T-helper 17 cell (primary cell): ENCODE measurements at regions not wholly inside any gene's neighbourhood (a gene's known extent, or its start where the extent isn't known, plus 50 kb on each side); places are given as distances from the start of the nearest gene placed in this dataset.

Experiments used
- ATAC-seq: fragments of 150-1000 bp; cut with Tn5 transposase; 2 replicates; pipeline ENCODE4 v1.10.0; 2021; ENCODE audit warnings: mild to moderate bottlenecking, moderate library complexity
- DNase-seq, 3 donors: peaks; one replicate each; pipeline versions ENCODE4 v3.0.0 to v3.0.0-alpha.2; 2020 to 2021
- H3K9me3 ChIP-seq: one replicate; pipeline ENCODE4 v1.7.0; 2013; ENCODE audit warnings: low read length, mild to moderate bottlenecking; ENCODE audit not compliant: control insufficient read depth, poor library complexity, severe bottlenecking
- H3K27ac Mint-ChIP-seq: one replicate; pipeline ENCODE4 v1.8.0; 2022; ENCODE audit warnings: mild to moderate bottlenecking, moderate library complexity, mixed read lengths
- H3K27me3 Mint-ChIP-seq: one replicate; pipeline ENCODE4 v1.8.0; 2022; ENCODE audit warnings: mixed read lengths
- H3K36me3 Mint-ChIP-seq: one replicate; pipeline ENCODE4 v1.8.0; 2022; ENCODE audit warnings: low read depth, mixed read lengths
- H3K4me1 Mint-ChIP-seq: one replicate; pipeline ENCODE4 v1.8.0; 2022; ENCODE audit warnings: mild to moderate bottlenecking, mixed read lengths
- H3K4me3 Mint-ChIP-seq: one replicate; pipeline ENCODE4 v1.8.0; 2022; ENCODE audit warnings: mild to moderate bottlenecking, moderate library complexity, mixed read lengths

DNA sequence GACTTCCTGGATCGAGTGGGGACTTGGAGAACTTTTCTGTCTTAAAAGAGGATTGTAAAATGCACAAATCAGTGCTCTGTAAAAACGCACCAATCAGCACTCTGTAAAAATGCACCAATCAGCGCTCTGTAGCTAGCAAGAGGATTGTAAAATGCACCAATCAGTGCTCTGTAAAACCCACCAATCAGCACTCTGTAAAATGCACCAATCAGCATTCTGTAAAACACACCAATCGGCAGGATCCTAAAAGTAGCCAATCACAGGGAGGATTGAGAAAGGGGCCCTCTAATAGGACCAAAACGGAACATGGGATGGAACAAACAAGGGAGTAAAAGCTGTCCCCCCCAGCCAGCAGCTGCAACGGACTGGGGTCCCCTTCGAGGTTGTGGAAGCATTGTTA is 587.4 kb upstream of the ALCAM start:
- ATAC-seq, result no peak
- H3K4me1 Mint-ChIP-seq, result no peaks in the 10 kb centered on the region
- H3K27me3 Mint-ChIP-seq, result no peaks in the 10 kb centered on the region
- no peak overlapping the region for H3K4me3 Mint-ChIP-seq
- H3K9me3 ChIP-seq, result no peaks in the 10 kb centered on the region
- no peaks in the 10 kb centered on the region for H3K36me3 Mint-ChIP-seq
- no peak for DNase-seq
- no peak overlapping the region for H3K27ac Mint-ChIP-seq

DNA sequence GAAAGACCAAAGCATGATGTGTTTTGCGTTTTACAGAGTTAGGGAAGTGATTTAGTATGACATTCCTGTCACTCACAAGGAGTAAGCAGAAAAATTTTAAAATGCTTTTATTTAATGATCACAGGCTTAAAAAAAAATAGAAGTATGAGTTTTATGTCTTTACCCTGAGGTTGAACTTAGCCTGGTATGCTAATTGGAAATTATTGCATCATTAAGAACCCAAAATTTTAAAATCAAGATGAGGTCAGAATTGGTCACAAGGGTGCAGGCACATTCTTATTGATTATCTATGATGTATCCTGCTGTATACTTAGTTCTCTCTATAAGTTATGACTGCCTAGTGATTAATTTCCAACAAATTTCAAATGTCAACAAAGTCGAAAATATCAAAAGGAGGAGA is 585.6 kb upstream of the ALCAM start:
- H3K27me3 Mint-ChIP-seq, result no peaks in the 10 kb centered on the region
- DNase-seq (no peak), ATAC-seq (no peak)
- H3K27ac Mint-ChIP-seq, result no peak overlapping the region
- H3K4me3 Mint-ChIP-seq, result no peak overlapping the region
- H3K36me3 Mint-ChIP-seq, result no peaks in the 10 kb centered on the region
- H3K9me3 ChIP-seq, result no peaks in the 10 kb centered on the region
- H3K4me1 Mint-ChIP-seq, result no peaks in the 10 kb centered on the region

DNA sequence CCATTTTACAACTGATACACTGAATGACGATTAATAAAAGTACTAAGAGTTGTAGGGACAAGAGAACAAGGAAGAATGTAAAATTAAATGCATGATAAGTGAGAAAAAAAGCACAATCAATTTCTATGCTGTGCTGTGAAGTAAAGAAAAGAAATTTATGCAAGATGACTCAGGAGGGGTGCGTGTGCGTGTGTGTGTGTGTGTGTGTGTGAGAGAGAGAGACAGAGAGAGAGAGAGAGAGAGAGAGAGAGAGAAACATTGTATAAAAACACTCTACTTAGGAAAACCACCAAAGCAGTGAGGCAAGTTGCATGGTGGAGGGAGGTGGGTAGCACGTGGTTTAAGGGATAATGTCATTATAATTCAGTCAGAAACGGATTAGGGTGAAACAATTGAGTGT is 580.8 kb upstream of the ALCAM start:
- H3K27ac Mint-ChIP-seq, result no peak overlapping the region
- H3K9me3 ChIP-seq, result no peaks in the 10 kb centered on the region
- DNase-seq (no peak), ATAC-seq (no peak)
- peaks cover 2% of the 10 kb centered on the region for H3K4me1 Mint-ChIP-seq
- no peak overlapping the region for H3K4me3 Mint-ChIP-seq
- no peaks in the 10 kb centered on the region for H3K36me3 Mint-ChIP-seq
- no peaks in the 10 kb centered on the region for H3K27me3 Mint-ChIP-seq

DNA sequence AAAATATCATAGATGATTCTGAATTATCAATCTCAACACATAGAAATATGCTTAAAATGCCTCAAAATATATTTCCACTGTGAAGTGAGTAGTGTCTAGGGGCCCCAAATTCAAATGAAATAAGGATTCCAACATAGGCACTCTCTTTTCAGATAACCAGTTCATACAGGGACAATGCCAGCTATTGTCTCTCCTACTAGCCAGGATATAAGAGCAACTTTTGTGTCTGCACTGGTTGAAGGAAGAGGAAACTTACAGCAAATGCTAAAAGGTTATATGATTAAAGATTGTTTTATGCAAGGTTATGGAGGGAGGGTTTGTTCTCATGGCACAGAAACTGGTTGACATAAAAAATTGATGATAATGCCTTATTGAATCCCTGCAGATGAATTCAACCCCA is 579.4 kb upstream of the ALCAM start:
- no peak for DNase-seq
- ATAC-seq, result no peak
- H3K27ac Mint-ChIP-seq, result no peak overlapping the region
- no peaks in the 10 kb centered on the region for H3K9me3 ChIP-seq
- H3K27me3 Mint-ChIP-seq, result no peaks in the 10 kb centered on the region
- H3K4me1 Mint-ChIP-seq, result peaks cover 2% of the 10 kb centered on the region
- no peaks in the 10 kb centered on the region for H3K36me3 Mint-ChIP-seq
- H3K4me3 Mint-ChIP-seq, result no peak overlapping the region

DNA sequence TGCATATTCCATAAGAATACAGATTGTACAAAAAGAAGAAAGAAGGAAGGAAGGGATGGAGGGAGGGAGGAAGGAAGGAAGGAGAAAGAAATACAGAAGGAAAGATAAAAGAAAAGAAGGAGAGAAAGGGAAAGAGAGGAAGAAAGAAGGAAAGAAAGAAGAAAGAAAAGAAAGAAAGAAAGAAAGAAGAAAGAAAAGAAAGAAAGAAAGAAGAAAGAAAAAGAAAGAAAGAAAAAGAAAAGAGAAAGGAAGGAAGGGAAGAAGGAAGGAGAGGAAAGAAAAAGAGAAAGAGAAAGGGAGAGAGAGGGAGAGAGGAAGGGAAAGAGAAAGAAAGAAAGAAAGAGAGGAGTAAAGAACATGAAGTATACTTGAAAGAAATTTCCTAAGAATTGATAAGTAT is 577.9 kb upstream of the ALCAM start:
- no peaks in the 10 kb centered on the region for H3K9me3 ChIP-seq
- Mint-ChIP-seq H3K4me3 (no peak overlapping the region), H3K27ac (no peak overlapping the region), H3K27me3 (no peaks in the 10 kb centered on the region), H3K36me3 (no peaks in the 10 kb centered on the region), H3K4me1 (peaks cover 2% of the 10 kb centered on the region)
- ATAC-seq (no peak), DNase-seq (no peak)

DNA sequence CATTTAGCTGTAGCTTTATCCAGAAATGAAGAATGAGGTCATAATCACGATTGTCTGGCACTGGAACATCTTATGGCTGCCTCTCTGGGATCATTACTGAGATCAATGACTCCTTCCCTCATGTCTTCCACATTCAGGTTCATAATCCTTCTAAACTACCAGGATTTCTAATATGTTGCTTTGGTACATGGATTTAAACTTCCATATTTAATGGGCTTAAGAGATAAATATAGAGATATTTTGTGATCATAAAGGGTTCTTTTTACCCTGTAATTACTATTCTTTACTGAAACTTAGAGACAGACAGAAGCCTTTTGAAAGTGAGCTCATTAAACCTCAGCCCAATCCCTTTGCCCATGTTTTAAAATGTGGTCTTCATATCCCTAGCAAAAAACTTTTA is 575.4 kb upstream of the ALCAM start:
- ATAC-seq, result no peak
- Mint-ChIP-seq H3K36me3 (no peaks in the 10 kb centered on the region), H3K27me3 (no peaks in the 10 kb centered on the region), H3K27ac (no peak overlapping the region), H3K4me1 (peaks cover 2% of the 10 kb centered on the region), H3K4me3 (no peak overlapping the region)
- DNase-seq, result no peak
- no peaks in the 10 kb centered on the region for H3K9me3 ChIP-seq

DNA sequence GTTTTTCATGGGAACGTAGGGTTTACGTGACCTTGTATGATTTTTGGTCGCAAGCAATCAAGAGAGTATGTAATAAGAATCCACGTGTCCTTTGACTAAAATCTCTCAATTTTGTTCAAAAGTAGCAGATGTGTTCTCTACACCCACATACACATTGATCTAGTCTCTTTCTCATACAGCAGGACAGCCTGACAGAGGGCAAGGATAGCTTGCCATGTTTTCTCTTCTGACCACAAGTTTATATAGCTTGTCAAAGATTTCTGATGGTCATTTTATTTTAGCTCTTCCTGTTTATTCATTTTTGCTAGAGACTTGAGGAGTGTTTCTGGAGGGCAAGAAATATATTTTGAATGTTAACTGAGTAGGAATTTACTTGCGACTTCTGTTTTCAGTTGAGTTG is 570.2 kb upstream of the ALCAM start:
- H3K27ac Mint-ChIP-seq, result no peak overlapping the region
- ATAC-seq (no peak), DNase-seq (no peak)
- H3K27me3 Mint-ChIP-seq, result no peaks in the 10 kb centered on the region
- no peaks in the 10 kb centered on the region for H3K9me3 ChIP-seq
- no peaks in the 10 kb centered on the region for H3K36me3 Mint-ChIP-seq
- no peak overlapping the region for H3K4me3 Mint-ChIP-seq
- peaks cover 2% of the 10 kb centered on the region for H3K4me1 Mint-ChIP-seq

DNA sequence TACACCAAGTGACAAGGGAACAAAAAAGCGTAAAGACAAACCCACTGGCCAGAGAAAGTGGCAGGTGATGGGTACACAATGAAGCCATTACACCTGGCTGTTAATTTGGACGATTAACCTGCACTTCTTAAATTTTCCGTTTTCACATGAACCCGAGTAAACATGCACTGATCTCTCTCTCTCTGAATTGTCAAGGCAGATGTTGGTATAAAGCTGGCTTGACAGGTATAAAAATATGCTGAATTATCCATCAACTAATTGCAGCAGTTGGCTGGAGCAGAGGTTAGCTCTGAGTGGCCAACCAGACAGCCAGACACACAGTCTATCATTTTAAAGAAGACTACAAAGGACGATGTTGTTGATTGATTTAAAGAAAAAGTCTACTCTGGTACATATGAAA is 561.7 kb upstream of the ALCAM start:
- no peaks in the 10 kb centered on the region for H3K9me3 ChIP-seq
- no peak overlapping the region for H3K27ac Mint-ChIP-seq
- H3K27me3 Mint-ChIP-seq, result peaks cover 7% of the 10 kb centered on the region
- H3K4me1 Mint-ChIP-seq, result no peaks in the 10 kb centered on the region
- DNase-seq, result no peak
- ATAC-seq, result no peak
- H3K36me3 Mint-ChIP-seq, result no peaks in the 10 kb centered on the region
- no peak overlapping the region for H3K4me3 Mint-ChIP-seq

DNA sequence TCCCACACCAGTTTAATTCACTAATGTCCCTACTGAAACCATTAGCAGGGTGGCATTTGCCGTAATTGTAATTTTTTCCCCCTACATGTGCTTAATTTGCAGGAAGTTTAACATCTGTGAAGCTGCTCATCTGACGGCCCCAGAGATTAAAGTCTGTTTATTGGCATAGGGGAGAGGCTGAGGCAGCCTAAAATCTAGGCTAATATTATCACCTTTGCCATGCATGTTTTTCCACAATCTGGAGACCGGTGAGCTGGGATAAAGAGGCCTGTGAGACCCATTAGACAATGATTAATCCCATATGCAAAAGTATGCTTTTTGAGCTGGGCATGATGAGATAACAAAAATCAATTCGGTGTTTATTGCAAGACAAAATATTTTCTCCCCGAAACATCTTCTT is 561.2 kb upstream of the ALCAM start:
- no peaks in the 10 kb centered on the region for H3K9me3 ChIP-seq
- Mint-ChIP-seq H3K4me3 (no peak overlapping the region), H3K27me3 (peaks cover 7% of the 10 kb centered on the region), H3K27ac (no peak overlapping the region), H3K36me3 (no peaks in the 10 kb centered on the region), H3K4me1 (no peaks in the 10 kb centered on the region)
- ATAC-seq (no peak), DNase-seq (no peak)

DNA sequence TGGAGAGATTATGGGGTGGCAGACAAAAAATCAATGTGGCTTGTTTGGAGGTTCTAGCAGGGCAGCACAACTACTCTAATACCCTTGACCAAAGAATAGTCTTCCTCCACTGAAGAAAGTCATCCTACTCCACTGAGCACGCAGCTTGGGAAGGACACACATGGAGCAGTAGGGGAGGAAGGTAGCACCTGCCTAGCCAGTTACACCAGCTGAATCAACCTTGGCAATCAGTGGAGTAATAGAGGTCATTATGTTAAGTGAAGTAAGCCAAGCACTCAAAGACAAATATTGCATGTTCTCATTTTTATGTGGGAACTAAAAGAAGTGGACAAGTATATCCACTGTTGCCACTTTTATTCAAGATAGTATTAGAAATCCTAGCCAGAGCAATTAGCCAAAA is 555.8 kb upstream of the ALCAM start:
- ATAC-seq, result no peak
- no peak for DNase-seq
- Mint-ChIP-seq H3K27me3 (peaks cover 7% of the 10 kb centered on the region), H3K36me3 (no peaks in the 10 kb centered on the region), H3K4me3 (no peak overlapping the region), H3K27ac (no peak overlapping the region), H3K4me1 (no peaks in the 10 kb centered on the region)
- H3K9me3 ChIP-seq, result no peaks in the 10 kb centered on the region

DNA sequence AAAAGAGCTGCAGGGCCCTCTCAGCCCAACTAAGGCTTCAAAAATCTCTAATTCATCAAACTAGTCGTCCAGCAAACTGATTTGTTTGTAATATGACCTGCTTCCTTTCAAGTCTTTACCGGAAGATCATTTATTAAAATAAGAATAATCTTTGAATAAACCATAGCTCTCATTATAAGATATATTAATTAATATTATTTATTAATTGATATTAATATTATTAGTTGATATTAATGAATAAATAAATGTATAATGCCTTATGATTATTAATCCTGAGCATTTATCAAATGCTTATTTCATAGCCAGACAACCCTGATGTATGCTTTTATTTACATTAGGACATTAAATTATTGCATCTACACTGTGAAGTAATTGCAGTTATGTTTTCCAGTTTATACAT is 550.7 kb upstream of the ALCAM start:
- Mint-ChIP-seq H3K4me1 (no peaks in the 10 kb centered on the region), H3K36me3 (no peaks in the 10 kb centered on the region), H3K4me3 (no peak overlapping the region), H3K27ac (no peak overlapping the region), H3K27me3 (no peaks in the 10 kb centered on the region)
- ATAC-seq, result no peak
- no peaks in the 10 kb centered on the region for H3K9me3 ChIP-seq
- no peak for DNase-seq

DNA sequence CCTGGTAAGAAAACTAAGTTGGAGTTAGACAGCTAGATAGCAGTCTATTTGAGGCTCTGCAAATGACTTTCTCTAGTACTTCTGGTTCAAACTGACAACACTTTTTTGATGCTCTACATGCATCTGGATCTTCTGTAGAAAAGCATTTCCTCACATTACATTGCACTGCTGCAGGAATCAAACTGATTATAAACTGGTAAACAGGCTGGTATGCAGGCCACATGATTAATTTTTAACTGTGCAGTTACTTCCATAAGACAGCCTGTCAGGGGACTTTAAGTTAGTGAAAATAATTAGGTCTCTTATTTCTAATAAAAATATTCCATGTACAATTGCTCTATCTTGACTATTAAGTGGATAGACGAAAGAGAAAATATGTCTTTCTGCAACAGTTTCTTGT is 550.0 kb upstream of the ALCAM start:
- Mint-ChIP-seq H3K36me3 (no peaks in the 10 kb centered on the region), H3K4me1 (no peaks in the 10 kb centered on the region), H3K4me3 (no peak overlapping the region), H3K27ac (no peak overlapping the region), H3K27me3 (no peaks in the 10 kb centered on the region)
- no peak for DNase-seq
- no peaks in the 10 kb centered on the region for H3K9me3 ChIP-seq
- ATAC-seq, result no peak

DNA sequence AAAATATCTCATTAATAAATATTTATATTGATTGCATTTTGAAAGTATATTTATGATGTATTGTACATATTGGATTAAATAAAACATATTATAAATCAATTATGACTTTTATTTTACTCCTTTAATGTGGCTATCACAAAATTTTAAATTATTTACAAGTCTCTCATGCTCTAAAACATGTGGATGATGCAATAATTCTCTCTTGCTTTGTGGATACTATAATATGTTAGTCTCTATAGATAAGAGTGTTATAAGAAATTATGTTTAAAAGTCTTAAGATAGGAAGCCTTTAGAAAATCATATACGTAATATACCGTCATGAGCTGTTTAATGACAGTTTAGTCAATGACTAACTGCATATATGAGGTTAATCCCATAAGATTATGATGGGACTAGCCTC is 547.4 kb upstream of the ALCAM start:
- no peaks in the 10 kb centered on the region for H3K9me3 ChIP-seq
- DNase-seq, result no peak
- Mint-ChIP-seq H3K27me3 (no peaks in the 10 kb centered on the region), H3K4me1 (no peaks in the 10 kb centered on the region), H3K27ac (no peak overlapping the region), H3K36me3 (no peaks in the 10 kb centered on the region), H3K4me3 (no peak overlapping the region)
- ATAC-seq, result no peak

DNA sequence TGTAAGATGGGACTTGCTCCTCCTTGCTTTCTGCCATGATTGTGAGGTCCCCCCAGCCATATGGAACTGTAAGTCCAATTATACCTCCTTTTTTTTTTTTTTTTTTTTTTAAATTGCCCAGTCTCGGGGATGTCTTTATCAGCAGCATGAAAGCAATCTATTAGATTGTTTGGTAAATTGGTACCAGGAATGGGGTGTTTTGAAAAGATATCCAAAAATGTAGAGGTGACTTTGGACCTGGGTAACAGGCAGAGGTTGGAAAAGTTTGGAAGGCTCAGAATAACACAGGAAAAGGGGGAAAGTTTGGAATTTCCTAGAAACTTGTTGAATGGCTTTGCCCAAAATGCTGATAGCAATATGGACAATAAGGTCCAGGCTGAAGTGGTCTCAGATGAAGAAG is 545.8 kb upstream of the ALCAM start:
- Mint-ChIP-seq H3K4me3 (no peak overlapping the region), H3K27ac (no peak overlapping the region), H3K27me3 (no peaks in the 10 kb centered on the region), H3K4me1 (no peaks in the 10 kb centered on the region), H3K36me3 (no peaks in the 10 kb centered on the region)
- DNase-seq (no peak), ATAC-seq (no peak)
- no peaks in the 10 kb centered on the region for H3K9me3 ChIP-seq

DNA sequence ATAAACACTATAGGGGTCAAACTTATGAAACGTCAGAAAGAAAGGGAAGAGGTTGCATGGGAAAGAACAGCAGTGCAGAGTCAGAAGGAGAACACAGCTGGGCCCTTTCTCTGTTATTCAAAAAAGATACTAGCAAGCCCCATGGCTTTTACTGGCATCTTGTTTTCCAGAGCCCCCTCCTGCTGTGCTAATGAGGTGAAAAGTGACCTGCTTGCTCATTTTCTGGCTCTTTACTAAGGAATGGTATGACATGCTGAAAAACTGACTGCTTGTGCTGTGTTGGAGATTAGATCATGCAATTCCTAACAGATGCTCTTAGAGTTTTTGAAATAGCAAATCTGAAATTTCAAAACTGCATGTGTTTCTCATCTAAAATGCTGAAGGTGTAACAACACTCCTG is 541.6 kb upstream of the ALCAM start:
- ATAC-seq (no peak), DNase-seq (no peak)
- no peak overlapping the region for H3K27ac Mint-ChIP-seq
- H3K4me3 Mint-ChIP-seq, result no peak overlapping the region
- H3K36me3 Mint-ChIP-seq, result no peaks in the 10 kb centered on the region
- no peaks in the 10 kb centered on the region for H3K27me3 Mint-ChIP-seq
- no peaks in the 10 kb centered on the region for H3K4me1 Mint-ChIP-seq
- no peaks in the 10 kb centered on the region for H3K9me3 ChIP-seq
